NCI-H2227 (cell line): ENCODE measurements at regions not wholly inside any gene's neighbourhood (a gene's known extent, or its start where the extent isn't known, plus 50 kb on each side); places are given as distances from the start of the nearest gene placed in this dataset.

Experiments used
- DNase-seq: peaks from one replicate; lab custom pipeline; 2025; ENCODE audit not compliant: unreplicated experiment; lab: John Stamatoyannopoulos, UW

DNA sequence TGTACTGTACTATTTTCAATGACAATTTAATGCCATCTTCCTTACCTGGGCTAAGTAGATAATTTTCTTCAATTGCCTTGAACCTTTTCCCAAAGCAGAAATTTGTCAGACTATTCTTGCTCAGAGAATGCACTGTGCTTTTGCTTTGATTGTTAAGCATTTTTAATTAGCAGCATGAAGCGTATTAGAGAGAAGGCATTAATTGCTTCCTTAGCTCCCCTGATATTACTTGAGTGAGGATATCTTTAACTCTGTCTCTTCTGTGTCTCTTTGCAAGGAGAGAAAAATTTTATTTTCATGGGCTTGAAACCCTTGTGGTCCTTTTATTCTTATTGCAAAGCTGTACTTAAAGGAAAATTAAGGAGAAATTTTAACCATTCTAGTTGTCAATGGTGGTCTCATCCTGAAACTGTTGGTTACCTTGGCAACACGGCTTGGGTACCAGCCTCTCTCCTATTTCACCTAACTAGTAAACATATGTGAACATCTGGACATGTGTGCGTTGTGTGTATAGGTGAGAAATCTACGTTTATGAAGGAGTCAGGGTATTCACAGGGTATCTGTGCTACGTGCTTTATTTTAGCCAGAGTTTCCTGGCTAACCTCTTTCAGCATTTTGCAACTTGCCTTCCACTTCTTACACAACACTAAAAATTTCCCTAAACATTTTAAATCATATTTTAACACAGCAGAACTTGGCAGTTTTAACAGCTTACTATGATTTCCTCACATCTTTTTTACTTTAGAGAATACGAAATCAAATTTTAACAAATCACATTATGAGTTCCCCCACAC lies 225.5 kb downstream of the KLF5 start:
- no peak for DNase-seq

DNA sequence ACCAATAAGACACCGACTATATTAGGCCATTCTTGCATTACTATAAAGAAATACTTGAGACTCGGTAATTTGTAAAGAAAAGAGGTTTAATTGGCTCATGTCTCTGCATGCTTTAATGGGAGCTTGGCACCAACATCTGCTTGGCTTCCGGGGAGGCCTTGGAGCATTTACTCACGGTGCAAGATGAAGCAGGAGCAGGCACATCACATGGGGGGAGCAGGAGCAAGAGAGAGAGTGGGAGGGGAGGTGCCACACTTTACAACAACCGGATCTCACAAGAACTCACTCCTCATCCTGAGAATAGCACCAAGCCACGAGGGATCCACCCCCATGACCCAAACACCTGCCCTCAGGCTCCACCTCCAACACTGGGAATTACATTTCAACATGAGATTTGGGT lies 224.8 kb downstream of the KLF5 start:
- no peak for DNase-seq

DNA sequence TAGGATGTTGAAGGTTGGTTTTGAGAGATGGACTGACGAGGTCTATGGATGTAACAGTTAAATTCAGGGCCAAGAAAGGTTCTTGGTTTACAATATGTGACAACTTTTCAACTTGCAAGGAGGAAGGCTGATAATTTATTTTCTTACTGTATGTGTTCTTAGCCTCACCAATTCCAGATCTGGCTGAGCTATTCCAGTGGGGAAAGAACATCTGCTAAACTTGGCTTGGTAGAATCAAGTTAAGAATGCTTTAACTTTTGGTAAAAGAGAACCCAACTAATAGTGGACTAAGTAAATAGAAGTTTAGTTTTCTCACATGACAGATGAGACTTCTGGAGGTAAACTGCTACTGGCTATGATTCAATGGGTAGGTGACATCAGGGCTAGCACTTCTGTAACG lies 222.9 kb downstream of the KLF5 start:
- no peak for DNase-seq

DNA sequence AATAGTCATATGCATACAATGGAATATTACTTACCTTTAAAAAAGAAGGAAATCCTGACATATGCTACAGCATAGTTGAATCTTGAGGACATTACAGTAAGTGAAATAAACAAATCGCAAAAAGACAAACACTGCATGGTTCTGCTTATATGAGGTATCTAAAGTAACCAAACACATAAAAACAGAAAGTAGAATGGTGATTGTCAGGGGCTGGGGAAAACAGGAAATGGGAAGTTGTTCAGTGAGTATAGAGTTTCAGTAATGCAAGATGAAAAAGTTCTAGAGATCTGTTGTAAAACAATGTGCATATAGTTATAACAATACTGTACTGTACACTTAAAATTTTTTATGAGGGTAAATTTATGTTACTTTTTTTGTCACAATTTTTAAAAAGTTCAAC lies 219.4 kb downstream of the KLF5 start:
- no peak for DNase-seq

DNA sequence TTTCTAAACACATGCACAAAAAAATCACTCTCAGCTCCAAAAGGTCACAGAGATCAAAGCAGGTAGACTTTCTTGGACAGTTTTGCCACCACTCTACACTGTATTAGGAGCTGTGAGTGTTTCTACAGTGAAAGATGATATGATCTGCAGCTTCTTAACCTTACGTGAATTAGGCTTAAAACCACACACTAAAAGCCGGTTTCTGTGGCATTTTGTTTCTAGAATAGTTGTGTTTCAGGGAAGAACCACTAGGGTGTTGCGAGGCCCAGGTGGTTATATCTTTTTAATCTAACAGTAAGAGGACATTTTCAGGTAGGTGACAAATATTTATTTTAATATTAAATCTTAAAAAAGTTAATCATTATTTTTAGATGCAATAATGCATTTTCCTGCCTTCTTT lies 216.4 kb downstream of the KLF5 start:
- DNase-seq = no peak

DNA sequence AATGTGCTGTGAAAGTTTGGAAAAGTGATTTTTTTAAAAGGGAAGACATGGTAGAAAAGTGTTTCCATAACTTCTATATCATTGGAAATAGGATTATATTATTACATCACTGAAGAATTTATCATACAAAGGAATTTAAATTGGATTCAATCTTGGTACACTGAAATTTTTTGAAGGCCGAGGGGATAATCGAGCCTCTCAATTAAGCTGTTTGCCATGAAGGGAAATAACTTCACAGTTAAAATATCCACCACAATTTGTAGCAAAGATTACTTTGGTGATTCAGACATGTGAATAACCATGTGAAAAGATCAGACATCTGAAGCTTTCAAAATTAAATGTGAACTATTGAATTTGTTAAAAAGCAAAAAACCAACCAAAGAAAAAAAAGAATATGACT lies 215.3 kb downstream of the KLF5 start:
- DNase-seq = no peak

DNA sequence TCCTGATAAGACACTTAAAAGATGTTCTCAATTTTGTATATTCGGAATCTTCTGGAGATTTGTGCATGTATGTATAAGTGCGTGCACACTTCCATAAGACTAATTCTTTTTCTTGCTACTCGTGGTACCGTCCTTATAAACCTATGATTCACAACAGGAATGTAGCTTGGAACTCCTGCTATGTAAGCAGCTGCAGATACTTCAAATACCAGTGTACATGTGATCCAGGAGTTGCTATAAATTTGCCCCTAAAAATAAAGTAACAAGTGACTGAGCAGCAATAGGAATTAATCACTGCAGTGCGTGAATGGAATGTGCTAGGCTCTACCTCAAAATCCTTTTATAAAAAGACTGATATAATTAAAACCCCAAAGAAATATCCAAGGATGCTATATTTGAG lies 214.9 kb downstream of the KLF5 start:
- no peak for DNase-seq

DNA sequence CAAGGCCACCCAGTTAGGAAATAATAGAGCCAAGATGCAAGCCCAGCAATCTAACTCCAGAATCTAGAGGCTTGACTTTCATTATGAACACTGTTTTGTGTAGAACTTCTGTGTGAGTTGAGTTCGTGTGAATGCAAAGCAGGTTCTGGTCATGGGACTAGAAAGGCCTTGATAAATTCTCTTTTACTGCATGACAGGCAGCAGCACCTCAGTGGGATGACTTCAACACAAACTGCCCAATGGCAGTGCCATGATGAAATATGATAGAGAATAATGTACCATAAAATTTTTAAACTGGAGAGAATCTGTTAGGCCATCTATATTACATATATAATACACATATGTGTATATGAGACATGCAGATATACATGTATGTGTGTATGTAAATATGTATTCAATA lies 214.5 kb downstream of the KLF5 start:
- no peak for DNase-seq

DNA sequence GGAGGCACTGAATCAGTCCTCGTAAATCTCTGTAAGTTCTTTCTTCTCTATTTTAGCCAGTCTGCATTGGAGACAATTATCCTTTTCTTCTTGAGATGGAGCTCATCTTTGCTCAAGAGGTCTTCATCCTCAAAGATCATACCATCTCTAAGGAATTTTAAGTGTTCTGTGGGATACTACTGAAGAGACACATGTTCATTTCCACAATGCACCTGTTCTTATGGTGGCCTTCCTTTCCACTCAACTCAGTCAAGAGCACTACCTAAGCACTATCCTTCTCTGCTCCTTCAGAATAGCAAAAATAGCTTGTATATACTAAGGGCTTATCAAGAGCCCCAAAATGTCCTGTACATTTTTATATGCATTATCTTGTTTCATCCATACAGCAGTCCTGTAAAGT lies 214.0 kb downstream of the KLF5 start:
- DNase-seq = no peak

DNA sequence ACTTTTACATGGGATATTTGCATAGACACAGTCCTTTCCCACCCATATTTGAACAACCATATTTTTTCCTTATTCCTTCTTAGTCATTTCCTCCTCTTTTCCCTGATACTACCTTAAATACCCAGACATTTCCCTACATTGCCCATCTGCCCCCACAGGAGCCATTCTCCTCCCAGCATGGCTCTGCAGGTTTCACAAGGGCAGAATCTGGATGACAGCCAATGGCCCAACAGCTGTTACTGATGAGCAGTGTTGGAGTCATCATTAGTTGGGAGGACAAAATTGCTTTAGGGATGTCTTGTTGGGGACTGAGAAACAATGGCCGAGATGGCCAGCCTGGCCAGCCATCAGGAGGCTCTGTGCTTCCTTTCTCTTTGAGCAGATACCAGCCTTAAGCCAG lies 209.5 kb downstream of the KLF5 start:
- no peak for DNase-seq

DNA sequence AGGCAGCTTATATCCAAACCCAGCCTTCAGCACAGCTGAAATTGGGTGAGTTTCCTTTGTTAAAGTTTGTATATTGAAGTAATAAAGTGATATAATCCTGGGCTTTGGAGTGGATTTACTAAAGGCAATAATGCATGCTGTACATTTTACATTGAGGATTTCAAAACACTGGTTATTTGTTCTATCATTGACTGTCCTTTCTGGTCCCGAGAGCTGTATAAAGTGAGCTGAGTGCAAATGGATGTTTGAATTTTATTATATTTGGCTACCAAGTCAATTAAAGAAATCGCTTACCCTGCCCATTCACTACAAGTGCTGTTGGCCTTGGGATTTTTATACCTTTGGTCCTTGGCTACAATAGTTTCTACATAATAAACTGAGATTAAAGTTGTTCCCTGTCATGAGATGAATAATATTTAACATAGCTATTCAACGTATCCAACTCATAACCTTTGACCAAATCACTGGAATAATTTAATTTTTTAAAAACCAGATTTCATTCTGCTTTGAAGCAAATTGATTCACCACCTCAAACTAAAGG lies 207.9 kb downstream of the KLF5 start:
- no peak for DNase-seq

DNA sequence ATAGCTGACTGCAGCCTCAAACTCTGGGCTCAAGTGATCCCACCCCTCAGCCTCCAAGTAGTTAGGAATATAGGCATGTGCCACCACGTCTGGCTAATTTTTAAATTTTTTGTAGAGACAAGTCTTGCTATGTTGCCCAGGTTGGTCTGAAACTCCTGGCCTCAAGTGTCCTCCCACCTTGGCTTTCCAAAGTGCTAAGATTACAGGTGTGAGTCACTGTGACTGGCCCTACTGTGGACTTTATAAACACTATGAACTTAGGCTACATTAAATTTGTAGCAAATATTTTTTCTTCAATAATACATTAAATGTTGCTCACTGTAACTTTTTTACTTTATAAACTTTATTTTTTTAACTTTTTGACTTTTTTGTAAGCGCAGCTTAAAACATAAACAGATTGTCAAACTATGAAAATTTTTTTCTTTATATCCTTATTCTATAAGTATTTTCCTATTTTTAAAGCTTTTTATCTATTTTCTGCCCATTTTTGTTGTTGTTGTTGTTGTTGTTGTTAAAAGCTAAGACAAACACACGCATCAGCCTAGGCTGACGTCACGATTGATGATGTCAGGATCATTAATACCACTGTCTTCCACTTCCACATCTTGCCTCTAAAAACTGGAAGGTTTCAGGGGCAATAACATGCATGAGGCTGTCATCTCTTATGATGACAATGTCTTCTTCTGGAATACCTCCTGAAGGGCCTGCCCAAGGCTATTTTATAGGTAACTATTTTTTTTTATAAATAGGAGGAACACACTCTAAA lies 204.2 kb downstream of the KLF5 start:
- DNase-seq = no peak

DNA sequence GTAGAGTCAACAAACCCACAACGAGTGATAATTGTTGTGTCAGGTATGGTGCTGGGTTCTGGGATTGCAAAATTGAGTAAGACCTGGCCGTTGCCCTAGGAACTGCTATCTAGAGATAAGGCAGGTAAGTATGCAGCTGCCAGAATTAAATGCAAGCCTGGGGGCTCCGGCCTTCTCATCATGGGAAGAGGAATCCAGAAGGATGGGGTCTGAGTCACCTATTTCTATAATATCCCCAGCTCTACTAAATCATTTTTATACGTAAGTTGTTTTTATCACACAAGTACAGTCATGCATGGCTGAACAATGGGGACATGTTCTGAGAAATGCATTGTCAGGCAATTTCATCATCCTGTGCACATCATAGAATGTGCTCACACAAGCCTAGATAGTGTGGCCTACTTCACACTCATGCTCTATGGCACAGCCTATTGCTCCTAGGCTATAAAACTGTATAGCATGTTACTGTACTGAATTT lies 203.0 kb downstream of the KLF5 start:
- DNase-seq = no peak

DNA sequence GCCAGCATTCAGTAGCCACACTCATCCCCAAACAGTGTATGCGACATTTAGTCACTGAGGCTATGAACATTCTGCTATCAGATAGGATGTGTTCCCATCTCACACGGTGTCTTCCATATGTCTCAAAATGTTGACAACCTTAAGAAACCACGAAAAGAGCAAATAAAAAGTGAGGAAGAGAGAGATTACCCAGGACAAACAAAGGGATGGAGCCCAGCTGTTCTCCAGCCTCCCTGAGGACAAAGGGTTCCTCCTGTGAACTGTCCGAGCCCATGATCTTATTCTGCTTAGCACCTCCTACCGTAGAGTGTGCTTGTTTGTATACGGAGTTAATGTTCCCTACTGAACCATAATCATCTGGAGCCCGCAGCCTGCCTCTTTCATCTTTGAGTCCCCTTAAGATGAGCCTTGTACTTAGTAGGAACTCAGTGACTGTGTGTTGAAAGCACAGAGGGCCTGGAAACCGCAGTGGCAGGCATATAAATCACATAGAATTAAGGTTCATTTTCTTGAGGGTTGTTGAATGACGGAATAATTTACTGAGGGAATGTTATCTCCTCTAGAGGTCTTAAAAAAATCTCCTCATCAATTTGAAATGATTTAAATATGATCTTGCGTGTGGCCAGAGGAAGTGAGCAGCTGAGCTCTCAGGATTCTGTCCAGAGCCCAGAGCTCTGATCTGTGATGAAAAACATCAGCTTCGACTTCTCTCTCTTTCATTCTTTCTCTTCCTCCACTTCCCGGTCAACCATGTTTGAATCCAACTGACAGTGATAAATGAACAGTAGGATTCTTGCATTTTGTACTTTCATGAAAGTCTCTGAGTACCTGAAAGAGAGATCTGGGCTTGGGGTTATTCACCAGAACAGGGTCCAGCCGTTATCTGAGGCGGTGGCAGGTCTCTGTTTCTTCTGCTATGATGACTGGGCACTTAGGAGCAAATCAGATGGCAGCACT lies 200.5 kb downstream of the KLF5 start:
- no peak for DNase-seq

DNA sequence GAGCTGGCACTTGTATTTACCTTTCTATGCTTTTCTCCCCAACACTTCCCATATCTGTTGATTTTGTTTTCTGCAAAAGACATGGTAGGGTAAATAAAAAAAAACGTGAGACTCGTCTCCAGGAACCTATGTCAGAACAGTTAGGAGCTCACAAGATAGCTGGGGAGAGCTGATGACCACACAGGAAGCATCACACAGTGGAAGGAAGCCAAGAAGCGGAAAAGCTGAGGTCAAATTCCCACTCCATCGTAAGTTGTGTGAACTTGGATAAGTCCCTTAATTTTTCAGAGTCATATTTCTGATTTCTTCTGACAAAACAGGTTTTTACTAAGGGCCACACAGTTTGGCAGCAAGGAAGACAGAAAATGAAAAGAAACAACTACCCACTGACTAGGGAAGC lies 199.6 kb downstream of the KLF5 start:
- DNase-seq = no peak

DNA sequence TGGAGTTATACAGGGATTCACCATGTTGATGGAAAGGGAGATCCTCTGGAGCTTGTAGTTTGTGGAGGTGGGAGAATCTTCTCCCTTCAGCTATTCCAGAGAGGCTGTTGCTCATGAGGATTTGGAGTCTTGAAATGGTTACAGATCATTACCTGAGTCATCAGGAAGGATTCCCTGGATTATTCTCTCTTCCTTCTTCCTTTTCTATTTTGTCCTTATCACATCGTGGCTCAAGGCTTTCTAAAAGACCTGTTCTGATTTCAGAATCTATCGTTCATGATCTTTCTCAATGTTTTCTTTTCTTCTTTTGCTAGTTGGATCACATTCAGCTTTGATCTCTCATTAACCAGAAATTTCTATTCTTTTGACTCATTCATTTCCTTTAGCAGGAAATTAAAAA lies 196.0 kb downstream of the KLF5 start:
- no peak for DNase-seq

DNA sequence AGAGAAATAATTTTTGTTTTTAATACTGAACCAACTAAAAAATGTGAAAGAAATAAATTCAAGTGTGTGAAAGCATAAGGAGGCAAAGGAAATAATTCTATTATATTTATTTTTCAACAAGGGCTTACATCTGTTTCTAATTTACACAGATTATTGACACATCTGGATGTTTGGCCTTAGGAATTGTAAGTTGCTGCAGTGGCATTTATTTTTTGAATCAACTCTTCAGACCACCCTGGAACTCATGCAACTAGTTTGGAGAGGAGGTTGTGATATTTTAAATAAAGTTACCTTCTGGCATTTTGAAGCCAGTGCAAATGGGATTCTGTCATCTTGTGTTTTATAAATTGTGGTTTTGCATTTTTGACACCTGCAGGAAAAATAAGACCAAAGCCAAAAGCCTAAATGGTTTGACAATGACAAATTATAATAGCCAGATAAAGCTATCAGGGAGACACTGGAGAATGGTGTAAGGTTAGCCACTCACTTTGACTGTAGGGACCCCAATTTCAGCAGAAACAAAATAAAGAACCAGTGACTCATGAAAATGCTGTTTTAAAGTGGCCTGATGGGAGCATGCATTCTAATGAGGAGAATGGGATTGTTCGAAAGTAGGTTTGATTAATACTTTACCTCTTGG lies 192.9 kb downstream of the KLF5 start:
- DNase-seq = no peak

DNA sequence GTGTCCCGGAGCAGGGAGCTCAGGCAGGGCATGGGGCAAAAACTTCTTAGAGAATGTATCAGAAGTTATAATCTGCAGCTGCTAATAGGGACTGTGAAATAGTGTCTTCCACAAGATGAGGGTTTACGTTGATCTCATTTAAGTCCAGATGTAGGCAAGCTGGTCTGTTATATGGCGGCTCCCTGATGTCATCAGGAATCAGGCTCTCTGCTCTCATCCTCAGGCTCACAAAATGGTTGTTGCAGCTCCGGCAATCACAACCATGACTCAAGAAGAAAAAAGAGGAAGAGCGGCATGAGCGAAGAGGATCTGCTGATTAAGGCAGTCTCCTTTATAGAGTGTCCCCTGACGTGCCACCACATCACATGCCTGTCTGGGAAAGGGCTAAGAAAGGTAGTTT lies 191.3 kb downstream of the KLF5 start:
- no peak for DNase-seq

DNA sequence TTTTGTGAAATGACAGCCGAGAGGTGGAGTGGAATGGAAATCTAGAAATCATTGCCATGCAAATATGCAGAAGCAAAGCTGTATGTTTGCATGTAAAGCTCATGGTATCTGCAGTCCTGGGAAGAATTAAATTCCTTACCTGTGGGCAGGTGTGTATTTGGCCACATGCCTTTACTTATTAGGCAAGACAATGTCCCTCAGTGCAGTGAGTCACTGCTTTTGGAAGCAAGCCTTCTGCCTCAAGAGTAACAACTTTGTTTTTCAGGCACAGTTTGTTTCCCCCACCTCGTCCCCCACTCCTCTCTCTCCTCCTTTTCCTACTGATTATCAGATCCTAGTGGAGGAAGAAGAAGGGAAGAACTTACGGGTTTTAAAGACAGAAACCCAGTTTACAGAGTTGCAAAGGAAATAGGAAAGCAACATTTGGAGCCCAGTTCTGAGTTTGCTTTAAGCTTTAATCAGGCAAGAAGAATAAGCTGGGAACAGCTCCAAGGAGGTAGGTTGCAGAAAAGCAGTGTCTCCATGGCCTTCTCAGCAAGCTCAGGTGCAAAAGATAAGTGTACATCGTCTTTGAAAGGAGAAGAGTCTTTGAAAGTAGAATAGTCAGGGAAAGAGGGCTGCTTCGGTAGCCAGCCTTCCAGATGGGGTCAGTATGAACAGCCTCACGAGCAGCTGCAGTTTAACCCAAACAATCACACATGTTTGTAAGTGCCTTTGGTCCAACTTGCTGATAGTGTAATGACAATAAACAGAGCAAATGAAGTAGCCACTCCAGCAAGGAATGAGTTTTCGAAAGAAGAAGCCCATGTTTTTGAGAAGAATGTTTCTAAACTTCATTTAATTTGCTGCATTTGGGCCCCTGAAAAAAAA lies 190.1 kb downstream of the KLF5 start:
- DNase-seq = no peak

DNA sequence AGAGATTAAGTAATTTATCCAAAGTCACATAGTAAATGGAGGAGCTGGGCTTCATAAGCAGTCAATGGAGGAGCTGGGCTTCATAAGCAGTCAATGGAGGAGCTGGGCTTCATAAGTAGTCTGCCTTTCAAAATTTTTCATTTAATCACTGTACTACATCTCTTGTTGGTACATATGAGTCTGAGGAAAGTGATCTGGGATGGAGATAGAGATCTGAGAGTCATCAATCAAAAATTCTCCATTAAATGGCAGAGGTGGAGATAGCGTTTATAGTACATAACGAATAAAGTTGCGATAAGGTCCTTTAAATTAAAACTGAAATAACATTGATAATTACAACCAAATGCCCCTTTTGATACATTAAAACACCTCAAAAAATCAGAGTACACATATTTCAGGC lies 189.3 kb downstream of the KLF5 start:
- DNase-seq = no peak
